ENCODE measurements at regions not wholly inside any gene's neighbourhood (a gene's known extent, or its start where the extent isn't known, plus 50 kb on each side); places are given as distances from the start of the nearest gene placed in this dataset.

- Mint-ChIP-seq H3K9me3 (no peaks in the 10 kb centered on the region), H3K4me3 (no peak overlapping the region), H3K4me1 (peaks cover 8 to 9% of the 10 kb centered on the region in 2 experiments), H3K27me3 (ENCODE audit: low read depth) (no peaks in the 10 kb centered on the region), H3K36me3 (ENCODE audit: insufficient read depth in 1 of 3, low read depth in 3 of 3) (no peaks in the 10 kb centered on the region), H3K27ac (peak overlapping the region in 1 of 3 experiments; percentile 32; a peak in 1 of 7 replicates)
- TF ChIP-seq CTCF (conservative IDR thresholded peaks at IDR 0.05), result no peak
- H4K8ac ChIP-seq (replicated peaks; ENCODE audit: insufficient read length, low read depth, low read length), result no peak overlapping the region
- WGBS (ENCODE audit: extremely low coverage, insufficient read length, low lambda C conversion rate), result no CpG with 5 or more reads among the region's 1 CpG
- H2BK20ac ChIP-seq (ENCODE audit: low read depth, low read length, poor library complexity, severe bottlenecking), result no peak overlapping the region
- no peaks in the 10 kb centered on the region for H3K9me3 ChIP-seq (ENCODE audit: control insufficient read depth, low read depth, low read length)
- no peak for DNase-seq
- no peak overlapping the region for H3K56ac ChIP-seq (ENCODE audit: insufficient read length, low read depth, low read length)
- H2BK5ac ChIP-seq (ENCODE audit: insufficient read length, low read length), result no peak overlapping the region
- H3K14ac ChIP-seq (ENCODE audit: insufficient read depth, low read length), result no peak overlapping the region
- H2AFZ ChIP-seq (ENCODE audit: low read length), result no peak overlapping the region
- H3K4me1 ChIP-seq (ENCODE audit: insufficient read depth, low read length), result 0 out of 2 replicates have a peak, but pooled peaks cover under 1% of the 10 kb centered on the region
- H3K27me3 ChIP-seq (ENCODE audit: insufficient read depth, low read length), result no peaks in the 10 kb centered on the region
- H2BK15ac ChIP-seq (ENCODE audit: low read depth, low read length), result no peak overlapping the region
- H3K23ac ChIP-seq (ENCODE audit: insufficient read length, low read depth, low read length), result no peak overlapping the region
- no peak overlapping the region for H3K27ac ChIP-seq (ENCODE audit: insufficient read length, low read depth, low read length)
- no peak overlapping the region for H3K4me2 ChIP-seq (ENCODE audit: insufficient read depth, insufficient read length, low read length)
- no peak overlapping the region for H3T11ph ChIP-seq (ENCODE audit: low read length)
- no peak overlapping the region for H3K9ac ChIP-seq (ENCODE audit: extremely low read depth, insufficient read length, low read length)
- no peaks in the 10 kb centered on the region for H3K79me1 ChIP-seq (ENCODE audit: insufficient read depth, low read depth, low read length, poor library complexity, severe bottlenecking)
- H2BK120ac ChIP-seq (ENCODE audit: low read depth, low read length, poor library complexity, severe bottlenecking), result no peak overlapping the region
- no peaks in the 10 kb centered on the region for H3K23me2 ChIP-seq (ENCODE audit: insufficient read length, low read depth, low read length, poor library complexity, severe bottlenecking)
- H2BK12ac ChIP-seq (ENCODE audit: insufficient read length, low read depth, low read length), result no peak overlapping the region
- H2AK5ac ChIP-seq (ENCODE audit: insufficient read length, low read length), result no peak overlapping the region
- no peak overlapping the region for H4K91ac ChIP-seq (ENCODE audit: insufficient read length, low read depth, low read length)
- H3K4ac ChIP-seq (ENCODE audit: low read depth, low read length), result no peak overlapping the region
- no peaks in the 10 kb centered on the region for H3K79me2 ChIP-seq (ENCODE audit: insufficient read depth, low read length)
- no peak overlapping the region for H4K5ac ChIP-seq (ENCODE audit: insufficient read length, low read depth, low read length)
- H4K20me1 ChIP-seq (ENCODE audit: control insufficient read depth, insufficient read depth, insufficient read length), result no peaks in the 10 kb centered on the region
- no peak overlapping the region for H3K18ac ChIP-seq (ENCODE audit: insufficient read length, low read depth, low read length)
These were observed 64.7 kb upstream of the ATRNL1 start for GRCh38 chr10:115028419-115028818.
